Cerebellar cortex (tissue), 1 donor: ENCODE measurements at regions not wholly inside any gene's neighbourhood (a gene's known extent, or its start where the extent isn't known, plus 50 kb on each side); places are given as distances from the start of the nearest gene placed in this dataset.

Experiments
- DNase-seq: peaks from one replicate; pipeline ENCODE4 v3.0.0-alpha.2; 2015; ENCODE audit warnings: low spot score

DNA sequence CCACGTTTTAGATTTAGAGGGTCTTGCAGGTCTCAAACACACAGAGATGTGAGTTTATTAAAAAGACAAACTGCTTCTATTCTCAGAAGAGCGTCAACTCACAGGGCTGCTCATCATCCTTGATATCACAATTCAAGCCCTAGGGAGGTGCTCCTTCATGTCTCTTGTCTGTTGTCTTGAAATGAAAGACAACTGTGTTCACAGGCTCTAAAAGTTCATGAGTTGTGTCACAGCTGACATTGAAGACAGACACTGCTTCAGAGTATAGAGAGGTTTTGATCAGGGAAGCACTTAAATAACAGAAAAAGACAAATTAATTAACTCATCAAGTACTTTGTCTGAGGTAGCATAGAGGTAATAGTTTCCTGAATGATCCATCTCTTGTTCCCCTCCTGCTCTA lies 1917.6 kb upstream of the WWC1 start:
- no peak for DNase-seq

DNA sequence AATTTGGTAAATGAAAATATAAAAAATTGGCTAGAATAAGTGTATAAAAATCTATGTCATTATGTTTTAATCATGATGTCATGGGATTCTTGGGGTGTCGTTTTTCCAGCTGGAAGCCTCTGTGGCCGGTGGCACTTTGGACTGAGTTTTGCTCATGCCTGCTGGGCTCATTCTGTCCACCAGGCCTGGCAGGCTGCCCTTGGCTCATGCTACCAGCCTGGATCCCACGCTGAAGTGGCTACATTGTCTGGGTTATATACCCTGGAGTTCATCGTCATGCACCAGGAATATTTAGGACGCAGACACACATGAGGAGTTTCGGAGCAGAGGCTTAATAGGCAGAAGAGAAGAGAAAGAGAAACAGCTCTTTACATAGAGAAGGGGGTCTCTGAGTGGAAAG lies 1913.7 kb upstream of the WWC1 start:
- no peak for DNase-seq

GRCh38 chr5:166379517-166379916 lies 1911.9 kb upstream of the WWC1 start:
- DNase-seq, result no peak

- DNase-seq, result no peak
These were observed 1909.4 kb upstream of the WWC1 start for GRCh38 chr5:166382031-166382430.

- no peak for DNase-seq
These were observed 1893.3 kb upstream of the WWC1 start for GRCh38 chr5:166398131-166398530.

- DNase-seq, result no peak
These were observed 1891.7 kb upstream of the WWC1 start for GRCh38 chr5:166399781-166400180.

DNA sequence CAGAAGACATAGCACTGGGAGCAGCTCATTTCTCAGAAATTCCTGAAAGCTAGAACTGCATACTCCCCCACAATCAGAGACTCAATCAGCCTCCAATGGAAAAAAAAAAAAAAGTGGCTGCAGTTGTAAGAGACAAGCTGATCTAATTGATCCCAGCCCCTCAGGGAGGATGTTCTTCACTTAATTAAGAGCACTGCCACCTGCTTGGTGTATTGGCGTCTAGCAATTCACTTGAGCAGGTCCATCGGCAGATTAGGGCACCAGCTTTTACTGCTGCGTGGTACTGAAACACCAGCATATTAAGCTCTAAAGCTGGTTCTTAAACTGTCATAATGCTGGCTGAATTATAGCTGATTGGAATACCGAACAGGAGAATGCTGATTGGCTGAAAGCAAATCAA lies 1890.1 kb upstream of the WWC1 start:
- DNase-seq, result no peak

DNA sequence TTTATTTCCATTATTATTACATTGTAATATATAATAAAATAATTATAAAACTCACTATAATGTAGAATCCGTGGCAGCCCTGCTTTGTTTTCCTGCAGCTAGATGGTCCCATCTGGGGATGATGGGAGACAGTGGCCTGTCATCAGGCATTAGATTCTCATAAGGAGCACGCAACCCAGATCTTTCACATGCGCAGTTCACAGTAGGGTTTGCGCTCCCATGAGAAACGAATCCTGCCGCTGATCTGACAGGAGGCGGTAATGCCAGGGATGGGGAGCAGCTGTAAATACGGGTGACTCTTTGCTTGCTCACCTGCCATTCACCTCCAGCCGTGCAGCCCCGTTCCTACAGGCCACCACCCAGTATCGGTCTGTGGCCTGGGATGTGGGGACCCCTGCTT lies 1879.3 kb upstream of the WWC1 start:
- no peak for DNase-seq

DNA sequence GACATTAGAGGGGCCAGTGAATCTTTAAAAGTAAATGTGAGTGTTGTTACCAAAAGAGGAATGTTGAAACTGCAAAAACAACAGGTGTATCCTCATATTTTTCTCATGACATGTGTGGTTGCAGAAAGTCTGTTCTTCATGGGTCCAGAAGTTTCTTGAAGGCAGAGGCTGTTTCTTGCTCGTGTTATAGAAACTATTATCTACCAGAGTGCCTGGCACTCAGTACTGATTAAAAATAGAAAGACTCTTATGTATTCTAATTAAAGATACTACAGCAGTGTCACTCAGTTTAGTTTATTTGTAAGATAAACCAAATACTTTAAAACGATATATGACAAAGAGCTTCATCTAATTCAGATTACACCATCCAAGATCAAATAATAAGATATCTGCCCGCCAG lies 1864.2 kb upstream of the WWC1 start:
- no peak for DNase-seq

DNA sequence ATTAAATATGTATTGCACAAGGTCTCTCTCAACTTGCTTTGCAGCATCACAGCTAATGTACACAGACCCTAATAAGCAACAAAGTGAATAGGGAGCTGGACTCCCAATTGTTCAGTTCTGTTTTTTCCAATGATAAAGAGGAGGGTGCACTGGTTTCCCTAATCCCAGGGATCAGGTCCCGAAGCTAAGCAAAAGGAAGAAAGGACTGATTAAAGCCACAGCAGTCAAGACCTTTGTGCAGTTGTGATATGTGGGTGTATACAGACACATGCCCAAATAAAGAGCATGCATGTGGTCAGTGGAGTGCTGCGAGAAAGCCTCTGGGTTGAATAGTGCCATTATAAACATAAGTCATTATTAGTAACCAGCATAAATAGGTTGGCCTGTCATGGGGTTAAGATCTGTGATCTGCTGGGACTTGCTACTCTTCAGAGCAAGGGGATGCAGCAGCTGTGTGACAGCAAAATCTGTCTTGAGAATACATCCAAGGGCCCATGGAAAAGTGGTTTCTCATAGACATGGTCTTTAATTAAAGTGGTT lies 1863.1 kb upstream of the WWC1 start:
- DNase-seq, result no peak

- no peak for DNase-seq
These were observed 1860.7 kb upstream of the WWC1 start for GRCh38 chr5:166430491-166431319.

- DNase-seq, result no peak
These were observed 1860.0 kb upstream of the WWC1 start for GRCh38 chr5:166431456-166431855.

DNA sequence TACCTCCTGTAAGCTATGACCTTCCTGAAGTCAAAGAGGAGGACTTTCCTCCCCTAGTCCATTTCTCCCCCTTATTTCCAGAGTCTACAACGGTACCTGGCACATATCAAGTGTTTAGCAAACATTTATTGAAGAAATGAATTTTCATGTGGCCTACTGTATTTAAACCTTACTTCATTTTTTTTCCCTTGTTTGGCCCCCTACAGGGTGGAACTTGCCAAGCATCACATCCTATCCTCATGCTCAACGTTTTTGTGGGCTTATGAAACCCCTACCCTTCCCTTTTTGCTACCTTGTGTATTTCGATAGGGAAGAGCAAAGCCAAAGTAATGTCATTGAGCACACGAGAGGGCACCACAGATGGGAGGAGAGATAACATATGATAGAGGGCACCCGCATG lies 1857.8 kb upstream of the WWC1 start:
- DNase-seq, result no peak

DNA sequence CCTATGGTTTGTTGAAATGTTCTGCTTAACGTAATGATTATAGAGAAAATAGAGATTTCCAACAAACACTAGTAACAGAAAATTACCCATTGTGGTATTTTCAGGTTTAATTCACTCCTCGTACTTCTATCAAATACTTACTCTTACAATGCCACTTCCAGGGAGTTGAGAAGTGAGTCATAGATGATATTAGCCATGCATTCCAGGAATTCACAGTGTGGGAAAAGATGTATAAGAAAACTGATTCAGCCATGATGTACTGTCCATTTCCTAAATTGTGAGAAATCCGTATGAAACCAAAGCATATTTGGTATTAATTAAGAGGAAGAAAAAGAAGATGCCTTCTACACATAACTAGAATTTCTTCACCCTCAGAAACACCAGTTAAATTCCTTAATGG lies 1854.6 kb upstream of the WWC1 start:
- DNase-seq, result no peak

DNA sequence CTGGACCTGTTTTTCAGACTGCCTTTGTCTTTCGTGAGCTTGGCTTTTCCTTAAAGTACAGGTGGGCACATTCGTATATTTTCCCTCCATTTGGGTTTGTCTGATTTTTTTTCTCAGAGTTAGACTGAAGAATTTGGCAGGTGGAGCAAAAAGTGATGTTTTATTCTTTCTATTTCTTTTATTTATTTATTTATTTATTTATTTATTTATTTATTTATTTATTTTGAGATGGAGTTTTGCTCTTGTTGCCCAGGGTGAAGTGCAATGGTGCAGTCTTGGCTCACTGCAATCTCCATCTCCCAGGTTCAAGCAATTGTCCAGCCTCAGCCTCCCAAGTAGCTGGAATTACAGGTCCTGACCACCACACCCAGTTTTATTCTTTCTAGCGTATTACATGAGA lies 1805.1 kb upstream of the WWC1 start:
- DNase-seq, result no peak

- no peak for DNase-seq
These were observed 1802.9 kb upstream of the WWC1 start for GRCh38 chr5:166488560-166488959.

- no peak for DNase-seq
These were observed 1798.4 kb upstream of the WWC1 start for GRCh38 chr5:166493040-166493439.

DNA sequence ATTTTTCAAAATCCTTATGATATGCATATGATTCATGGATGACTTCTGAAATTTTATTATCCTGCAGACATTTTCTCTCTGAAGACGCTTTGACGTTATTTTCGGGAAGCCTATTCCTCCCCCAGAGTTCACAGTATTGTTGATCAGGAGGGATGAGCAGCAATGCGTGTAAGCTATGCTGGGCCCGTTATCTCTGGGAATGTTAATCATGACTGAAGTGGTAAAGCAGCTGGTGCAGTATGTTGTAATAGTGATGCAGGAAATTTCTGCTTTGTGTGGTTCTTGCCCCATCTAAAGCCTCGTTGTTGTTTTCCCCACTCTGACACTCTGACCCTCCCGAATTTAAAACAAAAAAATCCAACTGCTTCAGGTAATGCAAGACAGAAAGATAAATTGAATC lies 1797.8 kb upstream of the WWC1 start:
- DNase-seq, result no peak

- no peak for DNase-seq
These were observed 1793.8 kb upstream of the WWC1 start for GRCh38 chr5:166497496-166498104.

DNA sequence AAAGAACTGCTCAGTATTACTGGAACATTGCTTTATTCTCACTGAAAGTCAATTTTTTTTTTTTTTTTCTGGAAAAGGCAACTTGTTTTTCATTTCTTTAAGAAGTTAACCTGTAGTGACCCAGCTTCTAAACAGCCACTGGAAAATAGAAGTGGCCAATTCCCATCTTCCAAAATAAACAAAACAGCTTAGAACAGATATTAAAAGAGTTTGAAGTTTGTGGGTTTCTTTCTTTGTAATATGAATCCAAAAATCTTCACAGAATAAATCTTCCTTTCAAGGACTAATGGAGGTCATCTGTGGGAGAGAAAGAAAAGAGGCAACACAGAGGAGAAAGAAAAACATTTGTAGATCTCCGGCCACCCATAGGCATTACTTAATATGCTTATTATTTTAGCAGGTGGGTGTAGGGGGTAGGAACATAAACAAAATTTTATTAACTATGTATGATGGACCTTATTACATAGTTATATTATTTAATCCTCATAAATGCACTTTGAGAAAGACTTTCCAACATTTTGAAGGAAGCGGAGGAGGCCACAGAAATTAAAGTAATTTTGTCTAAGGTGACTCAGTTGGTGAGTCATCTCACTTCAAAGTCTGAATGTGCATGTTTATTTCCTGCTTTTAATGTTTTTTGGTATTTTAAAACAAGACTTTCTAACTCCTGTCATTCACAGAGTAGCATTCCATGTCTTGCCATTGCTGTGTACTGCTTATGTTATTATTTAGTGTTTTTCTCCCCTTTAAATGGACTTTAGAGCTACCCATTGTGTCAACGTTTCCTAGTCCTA lies 1791.8 kb upstream of the WWC1 start:
- DNase-seq, result no peak

DNA sequence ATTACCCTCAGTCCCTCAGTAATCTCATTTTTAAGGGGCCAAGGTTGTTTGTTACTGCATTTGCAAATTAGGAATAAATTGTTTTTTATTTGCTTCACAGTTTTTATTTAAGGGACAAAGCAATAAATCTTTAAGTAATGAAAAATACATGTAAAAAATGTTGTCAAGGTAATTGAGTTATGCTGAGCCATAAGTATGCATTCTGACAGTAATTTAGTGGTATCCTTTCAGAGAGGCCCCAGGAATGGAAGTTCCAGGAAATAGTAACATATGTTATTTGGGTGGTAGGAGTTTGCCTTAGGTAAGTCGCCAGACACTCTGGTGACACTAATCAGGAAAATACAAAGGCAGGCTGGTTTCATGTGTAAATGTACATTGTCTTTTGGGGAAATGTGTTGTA lies 1787.9 kb upstream of the WWC1 start:
- DNase-seq, result no peak

DNA sequence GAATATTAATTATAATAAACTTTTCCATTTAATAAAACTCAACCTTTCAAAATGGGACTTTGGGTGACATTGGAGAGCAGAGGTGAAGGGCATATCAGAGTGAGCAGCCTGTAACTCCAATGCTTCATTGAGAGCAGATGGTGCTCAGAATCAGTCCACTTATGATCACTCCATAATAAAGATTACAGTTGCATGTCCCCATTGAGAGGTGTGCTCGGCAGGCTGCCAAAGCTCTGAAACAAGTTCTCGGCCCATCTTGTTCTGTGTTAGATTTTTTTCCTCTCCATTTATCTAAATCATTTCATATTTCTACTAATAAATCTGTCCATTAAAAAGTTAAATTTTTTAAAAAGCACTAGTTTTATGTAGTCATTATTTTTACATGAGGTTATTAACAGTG lies 1786.4 kb upstream of the WWC1 start:
- DNase-seq, result no peak

DNA sequence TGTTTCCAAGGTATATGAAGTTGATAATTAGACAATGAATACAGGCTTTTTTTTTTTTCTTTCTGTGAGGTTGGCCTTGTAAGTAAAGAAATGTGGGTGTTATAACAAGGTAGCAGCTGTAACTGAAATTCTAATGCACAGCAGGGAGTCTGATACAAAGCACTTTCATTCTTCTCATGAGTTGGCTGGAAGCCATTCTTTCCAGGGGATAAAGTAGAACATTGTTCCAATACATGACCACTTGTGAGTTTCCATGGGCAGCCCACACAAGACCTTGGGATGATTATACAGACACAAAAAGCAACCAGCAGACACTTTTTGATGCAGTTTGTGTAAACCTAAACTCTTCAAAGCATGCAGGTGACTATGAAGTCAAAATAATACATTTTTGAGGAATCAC lies 1785.9 kb upstream of the WWC1 start:
- DNase-seq, result no peak
